GM12878 (cell line): ENCODE measurements at regions not wholly inside any gene's neighbourhood (a gene's known extent, or its start where the extent isn't known, plus 50 kb on each side); places are given as distances from the start of the nearest gene placed in this dataset.

Experiments
- ATAC-seq: fragments of 200-7000 bp; cut with Tn5 transposase; 3 replicates; pipeline ENCODE4 v1.9.1; 2020; ENCODE audit warnings: mild to moderate bottlenecking, moderate library complexity
- BruUV-seq: library from RNA; stranded (reverse); fragments of 400-500 nt; replicated peaks from 2 replicates; lab custom pipeline; 2021; lab: Mats Ljungman, UMichigan
- CTCF ChIA-PET: fragments of 300-600 bp; sonication (Branson Sonifier 250); formaldehyde crosslinking; extraction: SDS; loops from one replicate; lab custom pipeline; 2021; ENCODE audit warnings: inconsistent platforms; lab: Yijun Ruan, JAX
- POLR2A ChIA-PET: fragments of 350-600 bp; formaldehyde crosslinking; extraction: SDS; loops from one replicate; lab custom pipeline; 2021; ENCODE audit warnings: inconsistent platforms; lab: Charles Lee
- RAD21 ChIA-PET: fragments of 300-600 bp; sonication (Branson Sonifier 250); formaldehyde crosslinking; loops from one replicate; lab custom pipeline; 2023; ENCODE audit warnings: antibody characterized with exemption; ENCODE audit not compliant: unreplicated experiment; lab: Charles Lee
- SMC1A ChIA-PET: fragments of 300-600 bp; sonication (Branson Sonifier 250); formaldehyde crosslinking; loops from one replicate; lab custom pipeline; 2023; ENCODE audit not compliant: unreplicated experiment, uncharacterized antibody; lab: Charles Lee
- DNase-seq: peaks from one replicate; pipeline ENCODE4 v3.0.0-alpha.2; 2011; ENCODE audit warnings: low read depth, low spot score
- FAIRE-seq: peaks from 3 replicates; lab custom pipeline; 2011; peaks lifted over from hg19 to GRCh38; lab: Jason Lieb, UNC
- H2AFZ ChIP-seq: 2 replicates; pipeline ENCODE4 v1.6.0; 2011; ENCODE audit warnings: low read depth, low read length, control low read depth; ENCODE audit not compliant: control insufficient read depth
- H3K27ac ChIP-seq: 2 replicates; pipeline ENCODE4 v1.5.1; 2011; ENCODE audit warnings: control low read depth; ENCODE audit not compliant: control insufficient read depth, insufficient read depth
- H3K27me3 ChIP-seq, 2 experiments: replicated peaks in 1 of 2; 2 replicates each; pipeline versions ENCODE4 v1.6.0 to v1.6.1; 2011; ENCODE audit warnings: low read length in 1 of 2; ENCODE audit not compliant: control insufficient read depth in 2 of 2, insufficient read depth in 2 of 2
- H3K36me3 ChIP-seq, 2 experiments: 2 replicates each; pipeline ENCODE4 v1.5.1; 2011; ENCODE audit warnings: low read length in 1 of 2; ENCODE audit not compliant: control insufficient read depth in 2 of 2, insufficient read depth in 2 of 2
- H3K4me1 ChIP-seq: 2 replicates; pipeline ENCODE4 v1.6.1; 2011; ENCODE audit warnings: mild to moderate bottlenecking, low read length, moderate library complexity, mixed read lengths; ENCODE audit not compliant: control insufficient read depth, insufficient read depth
- H3K4me2 ChIP-seq: 2 replicates; pipeline ENCODE4 v1.6.0; 2011; ENCODE audit warnings: control low read depth; ENCODE audit not compliant: control insufficient read depth, insufficient read depth
- H3K4me3 ChIP-seq: fragments of 200-600 bp; sonication (generic); 2 replicates; pipeline ENCODE4 v1.5.1; 2016
- H3K79me2 ChIP-seq: 2 replicates; pipeline ENCODE4 v1.6.0; 2011; ENCODE audit warnings: low read length; ENCODE audit not compliant: control insufficient read depth, insufficient read depth
- H3K9ac ChIP-seq: 2 replicates; pipeline ENCODE4 v1.8.0; 2011; ENCODE audit warnings: low read length, control low read depth, mixed read lengths; ENCODE audit not compliant: control insufficient read depth, insufficient read depth
- H3K9me3 ChIP-seq: replicated peaks from 3 replicates; pipeline ENCODE4 v1.5.1; 2011; ENCODE audit warnings: mild to moderate bottlenecking, low read length; ENCODE audit not compliant: control insufficient read depth, insufficient read depth
- H4K20me1 ChIP-seq: 2 replicates; pipeline ENCODE4 v1.6.0; 2011; ENCODE audit not compliant: control insufficient read depth, insufficient read depth
- ASH2L ChIP-seq: fragments of 300-600, 200-600 bp; sonication (generic); IDR thresholded peaks from 2 replicates; pipeline ENCODE4 v1.6.1; 2017; ENCODE audit warnings: low read depth, mild to moderate bottlenecking, borderline replicate concordance
- BCL11A ChIP-seq: IDR thresholded peaks from 2 replicates; pipeline ENCODE4 v1.6.1; 2011; ENCODE audit warnings: low read depth, low read length
- EP300 ChIP-seq, 2 experiments: fragments of 150-350 bp in 1 of 2; IDR thresholded peaks; 2 replicates each; pipeline ENCODE4 v1.6.1; 2011 to 2012; ENCODE audit warnings: low read depth in 2 of 2, low read length in 2 of 2, borderline replicate concordance in 1 of 2, improper control_type of control experiment in 1 of 2, inconsistent platforms in 1 of 2; ENCODE audit not compliant: control insufficient read depth in 1 of 2
- ESRRA ChIP-seq: IDR thresholded peaks from 2 replicates; pipeline ENCODE4 v1.6.1; 2012; ENCODE audit warnings: mild to moderate bottlenecking, low read length, improper control_type of control experiment
- EZH2 ChIP-seq: IDR thresholded peaks from 2 replicates; pipeline ENCODE4 v1.6.1; 2012; ENCODE audit warnings: low read depth, mild to moderate bottlenecking, control low read depth, inconsistent platforms, low read length, borderline replicate concordance; ENCODE audit not compliant: control insufficient read depth
- HDAC2 ChIP-seq: fragments of 200-600 bp; sonication (generic); IDR thresholded peaks from 2 replicates; pipeline ENCODE4 v1.6.1; 2017
- MTA2 ChIP-seq: fragments of 450-650 bp; IDR thresholded peaks from 2 replicates; pipeline ENCODE4 v1.6.1; 2016; ENCODE audit warnings: low read depth, mild to moderate bottlenecking, moderate library complexity
- NFIC ChIP-seq: IDR thresholded peaks from 2 replicates; pipeline ENCODE4 v1.6.1; 2012; ENCODE audit warnings: low read depth, mild to moderate bottlenecking, inconsistent platforms, low read length, moderate library complexity
- NR2F1 ChIP-seq: fragments of 450-650 bp; conservative IDR thresholded peaks from 2 replicates; pipeline ENCODE4 v1.6.1; 2017; ENCODE audit warnings: mild to moderate bottlenecking
- NRF1 ChIP-seq: conservative IDR thresholded peaks from 2 replicates; pipeline ENCODE4 v1.6.1; 2011; ENCODE audit warnings: mild to moderate bottlenecking, low read depth, low read length, improper control_type of control experiment
- PAX5 ChIP-seq: IDR thresholded peaks from 2 replicates; pipeline ENCODE4 v1.6.1; 2011; ENCODE audit warnings: low read depth, low read length, borderline replicate concordance
- RBBP5 ChIP-seq: fragments of 200-600 bp; sonication (generic); conservative IDR thresholded peaks from 2 replicates; pipeline ENCODE4 v1.6.1; 2016
- RUNX3 ChIP-seq: IDR thresholded peaks from 2 replicates; pipeline ENCODE4 v1.6.1; 2012; ENCODE audit warnings: low read length, inconsistent platforms
- SP1 ChIP-seq: IDR thresholded peaks from one replicate; pipeline ENCODE4 v1.6.1; 2011; ENCODE audit warnings: low read depth, low read length
- WGBS: methylation state at CpG from one replicate; pipeline ENCODE4 v1.1.6; 2016; ENCODE audit warnings: low lambda C conversion rate; ENCODE audit not compliant: insufficient replicate concordance, insufficient coverage; ENCODE audit errors: missing lambda C conversion rate; 5-methylcytosine and 5-hydroxymethylcytosine counted together
- in situ Hi-C: fragments of 300-500 bp; cut with MboI; formaldehyde crosslinking; loops from 9 replicates; pipeline ENCODE4 v1.14.3; 2018; ENCODE audit warnings: mixed read lengths
- intact Hi-C: fragments of 100-400 bp; cut with micrococcal nuclease; formaldehyde crosslinking; loops from one replicate; pipeline ENCODE4 v1.14.2; 2022; ENCODE audit not compliant: unreplicated experiment
- TF ChIP-seq, protein P1 (sequence below): fragments of 450-650 bp; IDR thresholded peaks from 2 replicates; pipeline ENCODE4 v1.6.1; 2016; ENCODE audit warnings: mild to moderate bottlenecking, moderate library complexity, borderline replicate concordance
- TF ChIP-seq, protein P2 (sequence below): IDR thresholded peaks from 2 replicates; pipeline ENCODE4 v1.6.1; 2011; ENCODE audit warnings: borderline replicate concordance, low read depth, mild to moderate bottlenecking, moderate library complexity, low read length; ENCODE audit not compliant: insufficient read depth, poor library complexity, severe bottlenecking
- TF ChIP-seq, protein P3 (sequence below): fragments of 150-350 bp; IDR thresholded peaks from 2 replicates; pipeline ENCODE4 v1.6.1; 2014; ENCODE audit warnings: mild to moderate bottlenecking, low read depth, low read length

- TF ChIP-seq SP1: no peak
- TF ChIP-seq NRF1: no peak
- no peak for TF ChIP-seq HDAC2
- TF ChIP-seq, protein P1, sequence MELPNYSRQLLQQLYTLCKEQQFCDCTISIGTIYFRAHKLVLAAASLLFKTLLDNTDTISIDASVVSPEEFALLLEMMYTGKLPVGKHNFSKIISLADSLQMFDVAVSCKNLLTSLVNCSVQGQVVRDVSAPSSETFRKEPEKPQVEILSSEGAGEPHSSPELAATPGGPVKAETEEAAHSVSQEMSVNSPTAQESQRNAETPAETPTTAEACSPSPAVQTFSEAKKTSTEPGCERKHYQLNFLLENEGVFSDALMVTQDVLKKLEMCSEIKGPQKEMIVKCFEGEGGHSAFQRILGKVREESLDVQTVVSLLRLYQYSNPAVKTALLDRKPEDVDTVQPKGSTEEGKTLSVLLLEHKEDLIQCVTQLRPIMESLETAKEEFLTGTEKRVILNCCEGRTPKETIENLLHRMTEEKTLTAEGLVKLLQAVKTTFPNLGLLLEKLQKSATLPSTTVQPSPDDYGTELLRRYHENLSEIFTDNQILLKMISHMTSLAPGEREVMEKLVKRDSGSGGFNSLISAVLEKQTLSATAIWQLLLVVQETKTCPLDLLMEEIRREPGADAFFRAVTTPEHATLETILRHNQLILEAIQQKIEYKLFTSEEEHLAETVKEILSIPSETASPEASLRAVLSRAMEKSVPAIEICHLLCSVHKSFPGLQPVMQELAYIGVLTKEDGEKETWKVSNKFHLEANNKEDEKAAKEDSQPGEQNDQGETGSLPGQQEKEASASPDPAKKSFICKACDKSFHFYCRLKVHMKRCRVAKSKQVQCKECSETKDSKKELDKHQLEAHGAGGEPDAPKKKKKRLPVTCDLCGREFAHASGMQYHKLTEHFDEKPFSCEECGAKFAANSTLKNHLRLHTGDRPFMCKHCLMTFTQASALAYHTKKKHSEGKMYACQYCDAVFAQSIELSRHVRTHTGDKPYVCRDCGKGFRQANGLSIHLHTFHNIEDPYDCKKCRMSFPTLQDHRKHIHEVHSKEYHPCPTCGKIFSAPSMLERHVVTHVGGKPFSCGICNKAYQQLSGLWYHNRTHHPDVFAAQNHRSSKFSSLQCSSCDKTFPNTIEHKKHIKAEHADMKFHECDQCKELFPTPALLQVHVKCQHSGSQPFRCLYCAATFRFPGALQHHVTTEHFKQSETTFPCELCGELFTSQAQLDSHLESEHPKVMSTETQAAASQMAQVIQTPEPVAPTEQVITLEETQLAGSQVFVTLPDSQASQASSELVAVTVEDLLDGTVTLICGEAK: no peak
These were observed 263.3 kb upstream of the RND3 start (continued) for GRCh38 chr2:150750720-150751119.

- WGBS: 0% methylated on average over 4 of the region's 4 CpGs
- Histone ChIP-seq H3K4me2 (no peak overlapping the region), H3K4me1 (no peaks in the 10 kb centered on the region), H3K27me3 (no peaks in the 10 kb centered on the region), H3K4me3 (no peak overlapping the region), H3K36me3 (no peaks in the 10 kb centered on the region), H3K9me3 (no peaks in the 10 kb centered on the region), H3K79me2 (no peaks in the 10 kb centered on the region), H3K27ac (no peak overlapping the region), H2AFZ (no peak overlapping the region), H3K9ac (no peak overlapping the region), H4K20me1 (no peaks in the 10 kb centered on the region)
- FAIRE-seq (no peak), ATAC-seq (no peak), DNase-seq (no peak)
- in situ Hi-C loops: no loop called here
- ChIA-PET POLR2A (no interaction called here), CTCF (no interaction called here), RAD21 (no interaction called here), SMC1A (interaction anchor here (0.6 kb wide), 1 partner anchor 698 kb away, joined by 3 read pairs; no protein-coding TSS in a partner anchor)
- no TSS peak for BruUV-seq
- intact Hi-C loops: no loop called here
- TF ChIP-seq, protein P2, sequence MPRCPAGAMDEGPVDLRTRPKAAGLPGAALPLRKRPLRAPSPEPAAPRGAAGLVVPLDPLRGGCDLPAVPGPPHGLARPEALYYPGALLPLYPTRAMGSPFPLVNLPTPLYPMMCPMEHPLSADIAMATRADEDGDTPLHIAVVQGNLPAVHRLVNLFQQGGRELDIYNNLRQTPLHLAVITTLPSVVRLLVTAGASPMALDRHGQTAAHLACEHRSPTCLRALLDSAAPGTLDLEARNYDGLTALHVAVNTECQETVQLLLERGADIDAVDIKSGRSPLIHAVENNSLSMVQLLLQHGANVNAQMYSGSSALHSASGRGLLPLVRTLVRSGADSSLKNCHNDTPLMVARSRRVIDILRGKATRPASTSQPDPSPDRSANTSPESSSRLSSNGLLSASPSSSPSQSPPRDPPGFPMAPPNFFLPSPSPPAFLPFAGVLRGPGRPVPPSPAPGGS: no peak
- no peak for TF ChIP-seq MTA2
- no peak for TF ChIP-seq NR2F1
- TF ChIP-seq, protein P3, sequence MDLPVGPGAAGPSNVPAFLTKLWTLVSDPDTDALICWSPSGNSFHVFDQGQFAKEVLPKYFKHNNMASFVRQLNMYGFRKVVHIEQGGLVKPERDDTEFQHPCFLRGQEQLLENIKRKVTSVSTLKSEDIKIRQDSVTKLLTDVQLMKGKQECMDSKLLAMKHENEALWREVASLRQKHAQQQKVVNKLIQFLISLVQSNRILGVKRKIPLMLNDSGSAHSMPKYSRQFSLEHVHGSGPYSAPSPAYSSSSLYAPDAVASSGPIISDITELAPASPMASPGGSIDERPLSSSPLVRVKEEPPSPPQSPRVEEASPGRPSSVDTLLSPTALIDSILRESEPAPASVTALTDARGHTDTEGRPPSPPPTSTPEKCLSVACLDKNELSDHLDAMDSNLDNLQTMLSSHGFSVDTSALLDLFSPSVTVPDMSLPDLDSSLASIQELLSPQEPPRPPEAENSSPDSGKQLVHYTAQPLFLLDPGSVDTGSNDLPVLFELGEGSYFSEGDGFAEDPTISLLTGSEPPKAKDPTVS: no peak
- TF ChIP-seq PAX5: no peak
- TF ChIP-seq RBBP5: no peak
- no peak for TF ChIP-seq ASH2L
- TF ChIP-seq NFIC: no peak
- TF ChIP-seq ESRRA: no peak
- TF ChIP-seq EP300 (IDR thresholded peaks at IDR 0.05; ENCODE audit: borderline replicate concordance in 1 of 2, control insufficient read depth in 1 of 2, low read depth in 2 of 2, low read length in 2 of 2): no peak
- TF ChIP-seq RUNX3: no peak
- no peak for TF ChIP-seq BCL11A
- TF ChIP-seq EZH2: no peak
These were observed 254.6 kb upstream of the RND3 start for GRCh38 chr2:150742094-150742493.
